ENCODE measurements at regions not wholly inside any gene's neighbourhood (a gene's known extent, or its start where the extent isn't known, plus 50 kb on each side); places are given as distances from the start of the nearest gene placed in this dataset.

DNA sequence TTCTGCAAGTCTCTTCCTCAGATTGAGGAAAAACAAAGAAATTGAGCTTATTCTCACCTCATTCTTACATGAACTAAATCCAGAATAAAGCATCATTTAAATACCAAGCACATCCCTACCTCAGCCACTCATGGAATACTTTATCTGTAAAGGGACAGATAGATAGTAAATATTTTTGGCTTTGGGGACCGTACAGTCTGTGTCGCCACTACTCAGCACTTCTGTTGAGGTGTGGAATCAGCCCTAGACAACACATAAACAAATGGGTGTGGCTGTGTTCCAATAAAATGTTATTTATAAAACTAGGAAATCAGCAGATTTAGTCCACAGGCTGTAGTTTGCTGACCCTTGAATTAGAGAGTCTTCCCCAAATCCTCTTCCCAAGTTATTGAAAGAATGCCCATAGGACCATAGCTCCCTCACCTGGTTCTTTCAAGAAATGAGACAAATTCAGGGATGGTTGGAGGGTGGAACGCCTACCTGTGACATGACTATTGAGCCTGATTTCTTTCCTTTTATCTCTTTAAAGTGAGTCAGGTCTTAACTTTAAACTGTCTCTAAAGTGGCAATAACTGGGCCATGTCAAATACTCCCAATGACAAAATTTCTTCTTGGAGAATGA, 878.5 kb downstream of the USP25 start:
- Histone ChIP-seq H3K9ac (ENCODE audit: low read length in 2 of 2) (no peak overlapping the region), H3K36me3 (ENCODE audit: control insufficient read depth in 2 of 2, insufficient read depth in 2 of 2, low read length in 2 of 2) (no peaks in the 10 kb centered on the region), H3K27me3 (ENCODE audit: control insufficient read depth in 1 of 2, insufficient read depth in 2 of 2, low read length in 2 of 2) (no peaks in the 10 kb centered on the region)

DNA sequence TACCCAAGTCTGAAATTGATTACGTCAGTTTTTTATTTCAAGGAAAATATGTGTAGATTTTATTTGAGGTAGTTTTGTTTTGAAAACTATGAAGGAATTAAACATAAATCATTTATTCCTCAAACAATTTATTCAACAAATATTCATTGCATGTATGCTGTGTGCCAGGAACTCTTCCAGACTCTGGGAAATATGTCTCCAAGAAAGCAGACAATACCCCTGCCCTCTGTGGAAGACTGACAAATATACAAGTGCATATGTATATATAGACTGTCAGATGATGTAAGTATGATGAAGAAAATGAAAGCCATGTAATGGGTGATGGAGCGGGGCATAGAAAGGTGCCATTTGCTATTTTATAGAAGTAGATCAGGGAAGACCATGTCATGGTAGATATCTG, 889.5 kb downstream of the USP25 start:
- H3K9ac ChIP-seq (ENCODE audit: low read length in 2 of 2): no peak overlapping the region
- no peaks in the 10 kb centered on the region for H3K36me3 ChIP-seq (ENCODE audit: control insufficient read depth in 2 of 2, insufficient read depth in 2 of 2, low read length in 2 of 2)
- no peak overlapping the region for H3K27ac ChIP-seq (ENCODE audit: low read length)
- H3K4me3 ChIP-seq (ENCODE audit: low read length in 2 of 2): no peak overlapping the region
- no peaks in the 10 kb centered on the region for H3K9me3 ChIP-seq (ENCODE audit: control insufficient read depth in 2 of 2, low read length in 2 of 2)
- no peaks in the 10 kb centered on the region for H3K4me1 ChIP-seq (ENCODE audit: control insufficient read depth, insufficient read depth, low read length)
- H3K27me3 ChIP-seq (ENCODE audit: control insufficient read depth in 1 of 2, insufficient read depth in 2 of 2, low read length in 2 of 2): no peaks in the 10 kb centered on the region

More for the DNA sequence above, 878.5 kb downstream of the USP25 start:
- Histone ChIP-seq H3K27ac (ENCODE audit: low read length) (no peak overlapping the region), H3K9me3 (ENCODE audit: control insufficient read depth in 2 of 2, low read length in 2 of 2) (peaks cover 0 to 2% of the 10 kb centered on the region in 2 donors), H3K4me1 (ENCODE audit: control insufficient read depth, insufficient read depth, low read length) (no peaks in the 10 kb centered on the region), H3K4me3 (ENCODE audit: low read length in 2 of 2) (no peak overlapping the region)

DNA sequence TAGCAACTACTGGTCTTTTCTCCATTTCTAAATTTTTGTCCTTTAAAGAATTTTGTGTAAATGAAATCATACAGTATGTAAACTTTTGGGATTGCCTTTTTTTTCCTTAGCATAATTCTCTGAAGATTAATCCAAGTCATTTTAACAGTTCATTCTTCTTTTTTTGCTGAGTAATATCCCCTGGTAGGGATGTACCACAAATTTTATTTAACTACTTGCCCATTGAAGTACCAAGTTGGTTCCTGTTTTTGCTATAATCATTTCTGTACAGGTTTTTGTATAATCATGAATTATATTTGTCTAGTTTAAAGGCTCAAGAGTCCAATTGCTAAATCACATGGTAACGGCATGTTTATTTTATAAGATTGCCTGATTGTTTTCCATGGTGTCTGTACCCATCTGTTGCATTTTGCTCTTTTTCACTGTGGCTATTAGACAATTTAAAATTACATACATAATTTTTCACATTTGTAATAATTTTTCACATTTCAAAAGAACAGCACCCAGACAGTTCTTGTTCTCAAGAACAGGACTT, 891.1 kb downstream of the USP25 start:
- no peaks in the 10 kb centered on the region for H3K9me3 ChIP-seq (ENCODE audit: control insufficient read depth in 2 of 2, low read length in 2 of 2)
- H3K4me3 ChIP-seq (ENCODE audit: low read length in 2 of 2): no peak overlapping the region
- no peaks in the 10 kb centered on the region for H3K36me3 ChIP-seq (ENCODE audit: control insufficient read depth in 2 of 2, insufficient read depth in 2 of 2, low read length in 2 of 2)
- no peak overlapping the region for H3K9ac ChIP-seq (ENCODE audit: low read length in 2 of 2)
- no peaks in the 10 kb centered on the region for H3K4me1 ChIP-seq (ENCODE audit: control insufficient read depth, insufficient read depth, low read length)
- no peak overlapping the region for H3K27ac ChIP-seq (ENCODE audit: low read length)
- H3K27me3 ChIP-seq (ENCODE audit: control insufficient read depth in 1 of 2, insufficient read depth in 2 of 2, low read length in 2 of 2): no peaks in the 10 kb centered on the region

DNA sequence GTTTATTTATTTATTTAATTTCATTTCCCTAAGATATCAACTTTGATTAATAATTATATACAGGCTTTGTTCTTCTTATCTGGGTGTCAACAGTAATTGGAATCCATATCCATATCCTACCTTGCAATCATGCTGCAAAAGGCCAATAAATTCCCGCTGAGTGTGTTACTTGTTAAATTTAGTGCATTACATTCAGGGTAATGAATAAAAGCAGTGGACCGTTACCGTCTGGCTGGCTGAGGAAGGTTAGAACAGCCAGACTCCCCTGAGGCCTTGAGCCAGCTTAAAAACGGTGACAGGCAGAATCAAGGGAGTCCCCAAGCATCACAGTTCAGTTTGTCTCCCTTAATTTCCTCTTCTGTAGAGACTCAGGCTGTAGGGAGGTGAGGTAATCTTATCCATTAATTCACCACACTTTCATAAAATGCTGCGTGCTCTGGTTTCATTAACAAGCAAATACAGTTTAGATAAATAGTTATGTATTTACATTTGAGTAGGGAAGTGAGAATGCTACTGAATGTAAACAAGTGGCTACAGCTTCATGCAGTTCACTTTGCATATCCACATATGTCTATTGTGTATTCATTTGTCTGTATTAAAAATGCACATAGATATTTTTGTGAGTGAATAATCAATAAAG, 888.2 kb upstream of the CXADR start:
- Histone ChIP-seq H3K9ac (ENCODE audit: low read length in 2 of 2) (no peak overlapping the region), H3K9me3 (ENCODE audit: control insufficient read depth in 2 of 2, low read length in 2 of 2) (no peaks in the 10 kb centered on the region), H3K27me3 (ENCODE audit: control insufficient read depth in 1 of 2, insufficient read depth in 2 of 2, low read length in 2 of 2) (no peaks in the 10 kb centered on the region), H3K36me3 (ENCODE audit: control insufficient read depth in 2 of 2, insufficient read depth in 2 of 2, low read length in 2 of 2) (no peaks in the 10 kb centered on the region), H3K27ac (ENCODE audit: low read length) (no peak overlapping the region), H3K4me3 (ENCODE audit: low read length in 2 of 2) (no peak overlapping the region), H3K4me1 (ENCODE audit: control insufficient read depth, insufficient read depth, low read length) (no peaks in the 10 kb centered on the region)

DNA sequence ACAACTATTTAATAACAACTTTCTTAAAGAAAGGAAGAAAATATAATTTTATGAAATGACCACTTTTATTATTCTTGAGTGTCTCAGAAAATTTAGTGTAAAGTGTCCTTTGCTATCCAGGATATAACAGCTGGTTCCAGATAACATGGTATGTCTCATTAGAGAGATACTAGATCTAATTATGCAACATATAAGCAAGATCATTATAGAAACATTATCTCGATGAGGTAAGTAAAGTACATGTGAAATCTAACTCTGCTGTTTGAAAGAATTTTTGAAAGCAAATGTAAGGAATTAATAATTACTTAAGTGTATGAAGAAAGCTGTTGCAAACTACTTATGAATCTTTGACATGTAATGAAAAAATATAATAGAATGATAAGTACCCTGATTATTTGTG, 887.4 kb upstream of the CXADR start:
- Histone ChIP-seq H3K9ac (ENCODE audit: low read length in 2 of 2) (no peak overlapping the region), H3K27me3 (ENCODE audit: control insufficient read depth in 1 of 2, insufficient read depth in 2 of 2, low read length in 2 of 2) (no peaks in the 10 kb centered on the region), H3K4me1 (ENCODE audit: control insufficient read depth, insufficient read depth, low read length) (no peaks in the 10 kb centered on the region)

DNA sequence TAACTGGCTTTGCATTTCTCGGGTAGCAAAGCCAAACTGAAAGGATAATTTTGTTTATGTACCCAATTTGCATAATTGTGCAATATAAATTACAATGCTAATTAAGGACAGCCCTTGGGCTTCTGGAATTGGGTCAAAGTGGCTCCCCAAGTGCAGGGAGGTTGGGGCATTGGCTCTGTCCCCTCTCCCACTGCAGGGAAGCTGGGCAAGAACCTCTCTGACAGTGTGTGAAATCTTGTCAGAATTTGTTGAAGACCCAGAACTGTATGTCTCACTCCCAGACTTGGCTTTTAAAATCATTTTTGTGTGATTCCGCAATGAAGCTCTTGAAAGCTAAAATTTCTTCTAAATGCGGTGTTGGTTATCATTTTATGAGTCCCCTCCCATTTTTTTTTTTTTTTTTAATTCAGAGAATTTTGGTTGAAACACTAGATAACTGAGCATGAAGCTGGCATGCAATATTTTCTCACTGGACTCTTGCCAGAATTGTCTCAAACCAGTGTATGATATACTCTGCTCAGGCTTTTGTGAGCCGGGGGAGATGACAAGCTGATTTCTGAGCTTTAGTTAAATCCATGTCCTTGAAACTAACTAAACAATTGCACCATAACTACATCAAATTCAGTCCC, 878.9 kb upstream of the CXADR start:
- Histone ChIP-seq H3K4me3 (ENCODE audit: low read length in 2 of 2) (no peak overlapping the region), H3K27me3 (ENCODE audit: control insufficient read depth in 1 of 2, insufficient read depth in 2 of 2, low read length in 2 of 2) (no peaks in the 10 kb centered on the region), H3K4me1 (ENCODE audit: control insufficient read depth, insufficient read depth, low read length) (no peaks in the 10 kb centered on the region), H3K9ac (ENCODE audit: low read length in 2 of 2) (no peak overlapping the region), H3K9me3 (ENCODE audit: control insufficient read depth in 2 of 2, low read length in 2 of 2) (no peaks in the 10 kb centered on the region), H3K36me3 (ENCODE audit: control insufficient read depth in 2 of 2, insufficient read depth in 2 of 2, low read length in 2 of 2) (no peaks in the 10 kb centered on the region), H3K27ac (ENCODE audit: low read length) (no peak overlapping the region)

More for the DNA sequence above, 887.4 kb upstream of the CXADR start:
- no peak overlapping the region for H3K4me3 ChIP-seq (ENCODE audit: low read length in 2 of 2)
- H3K9me3 ChIP-seq (ENCODE audit: control insufficient read depth in 2 of 2, low read length in 2 of 2): no peaks in the 10 kb centered on the region
- H3K36me3 ChIP-seq (ENCODE audit: control insufficient read depth in 2 of 2, insufficient read depth in 2 of 2, low read length in 2 of 2): no peaks in the 10 kb centered on the region
- no peak overlapping the region for H3K27ac ChIP-seq (ENCODE audit: low read length)

DNA sequence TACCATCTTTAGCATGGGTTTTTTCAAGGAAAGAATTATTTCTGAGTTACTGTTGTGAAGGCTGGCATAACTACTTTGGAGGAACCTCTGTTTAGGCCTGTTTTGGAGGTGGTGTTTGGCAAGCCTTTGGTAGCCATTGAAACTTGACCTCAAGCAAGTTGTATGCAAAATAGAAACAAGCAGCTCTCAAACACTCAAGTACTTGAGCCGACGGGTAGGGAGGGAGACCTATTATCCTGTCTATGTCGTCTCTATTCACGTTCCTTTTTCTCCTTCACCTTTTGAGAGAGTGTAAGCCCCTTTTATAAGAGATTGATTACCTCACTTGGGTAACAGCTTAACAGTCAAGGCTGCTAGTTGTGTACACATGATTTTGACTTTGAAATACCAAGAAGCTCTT, 878.3 kb upstream of the CXADR start:
- H3K27ac ChIP-seq (ENCODE audit: low read length): no peak overlapping the region
- H3K9me3 ChIP-seq (ENCODE audit: control insufficient read depth in 2 of 2, low read length in 2 of 2): no peaks in the 10 kb centered on the region
- no peaks in the 10 kb centered on the region for H3K36me3 ChIP-seq (ENCODE audit: control insufficient read depth in 2 of 2, insufficient read depth in 2 of 2, low read length in 2 of 2)

DNA sequence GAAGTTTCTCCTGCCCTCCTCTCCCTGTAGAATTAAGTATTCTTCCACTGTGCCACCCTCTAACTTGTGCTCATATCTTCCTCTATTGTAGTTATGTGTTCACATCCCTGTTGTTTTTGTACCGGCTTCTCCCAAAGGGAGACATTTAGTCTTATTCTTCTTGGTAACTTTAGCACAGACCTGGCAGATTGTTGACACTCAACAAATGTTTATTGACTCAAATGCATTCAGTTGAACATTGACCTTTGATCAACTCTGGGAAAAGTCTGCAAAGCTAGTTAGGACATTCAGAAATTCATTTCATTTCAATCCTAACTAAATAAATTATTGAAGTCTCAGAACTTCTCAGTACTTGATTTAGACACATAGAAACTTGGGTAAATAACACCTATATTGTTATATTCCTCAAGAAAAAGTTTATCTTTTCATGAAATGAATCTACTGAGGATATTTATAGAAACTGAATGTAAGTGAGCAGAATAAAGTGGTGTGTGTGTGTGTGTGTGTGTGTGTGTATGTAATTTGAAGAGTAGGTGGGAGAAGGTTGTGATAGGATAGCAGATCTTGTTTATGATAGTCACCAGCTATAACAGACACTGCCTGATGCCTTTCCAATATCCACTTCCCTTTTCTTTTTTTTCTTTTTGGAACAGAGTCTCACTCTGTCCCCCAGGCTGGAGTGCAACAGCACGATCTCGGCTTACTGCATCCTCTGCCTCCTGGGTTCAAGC, 872.4 kb upstream of the CXADR start:
- H3K27ac ChIP-seq (ENCODE audit: low read length): no peak overlapping the region
- no peak overlapping the region for H3K4me3 ChIP-seq (ENCODE audit: low read length in 2 of 2)
- no peaks in the 10 kb centered on the region for H3K27me3 ChIP-seq (ENCODE audit: control insufficient read depth in 1 of 2, insufficient read depth in 2 of 2, low read length in 2 of 2)
- H3K9ac ChIP-seq (ENCODE audit: low read length in 2 of 2): no peak overlapping the region
- H3K9me3 ChIP-seq (ENCODE audit: control insufficient read depth in 2 of 2, low read length in 2 of 2): no peaks in the 10 kb centered on the region
- H3K36me3 ChIP-seq (ENCODE audit: control insufficient read depth in 2 of 2, insufficient read depth in 2 of 2, low read length in 2 of 2): no peaks in the 10 kb centered on the region
- no peaks in the 10 kb centered on the region for H3K4me1 ChIP-seq (ENCODE audit: control insufficient read depth, insufficient read depth, low read length)

More for the DNA sequence above, 878.3 kb upstream of the CXADR start:
- no peak overlapping the region for H3K4me3 ChIP-seq (ENCODE audit: low read length in 2 of 2)
- no peaks in the 10 kb centered on the region for H3K27me3 ChIP-seq (ENCODE audit: control insufficient read depth in 1 of 2, insufficient read depth in 2 of 2, low read length in 2 of 2)
- H3K9ac ChIP-seq (ENCODE audit: low read length in 2 of 2): no peak overlapping the region
- no peaks in the 10 kb centered on the region for H3K4me1 ChIP-seq (ENCODE audit: control insufficient read depth, insufficient read depth, low read length)

DNA sequence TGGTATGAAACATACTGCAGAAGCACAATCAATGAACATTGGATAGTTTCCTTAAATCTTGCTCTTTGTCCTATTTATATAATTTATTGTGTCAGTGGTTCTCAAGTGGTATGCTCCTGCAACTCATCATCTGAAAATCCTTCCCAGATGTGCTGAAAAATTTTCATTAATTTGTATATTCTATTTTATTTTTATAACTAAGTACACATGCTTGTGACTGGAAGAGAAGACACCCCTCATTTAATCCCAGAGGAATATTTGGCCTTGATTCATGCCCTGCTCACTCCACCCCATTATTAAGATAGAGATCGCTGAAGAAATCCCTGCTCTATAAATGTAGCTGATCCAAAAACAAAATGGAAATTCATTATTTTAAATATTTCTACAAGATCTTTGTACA, 870.5 kb upstream of the CXADR start:
- H3K27ac ChIP-seq (ENCODE audit: low read length): no peak overlapping the region
- H3K4me1 ChIP-seq (ENCODE audit: control insufficient read depth, insufficient read depth, low read length): no peaks in the 10 kb centered on the region
- no peaks in the 10 kb centered on the region for H3K27me3 ChIP-seq (ENCODE audit: control insufficient read depth in 1 of 2, insufficient read depth in 2 of 2, low read length in 2 of 2)
- no peak overlapping the region for H3K4me3 ChIP-seq (ENCODE audit: low read length in 2 of 2)
- no peaks in the 10 kb centered on the region for H3K36me3 ChIP-seq (ENCODE audit: control insufficient read depth in 2 of 2, insufficient read depth in 2 of 2, low read length in 2 of 2)
- no peaks in the 10 kb centered on the region for H3K9me3 ChIP-seq (ENCODE audit: control insufficient read depth in 2 of 2, low read length in 2 of 2)
- H3K9ac ChIP-seq (ENCODE audit: low read length in 2 of 2): no peak overlapping the region

DNA sequence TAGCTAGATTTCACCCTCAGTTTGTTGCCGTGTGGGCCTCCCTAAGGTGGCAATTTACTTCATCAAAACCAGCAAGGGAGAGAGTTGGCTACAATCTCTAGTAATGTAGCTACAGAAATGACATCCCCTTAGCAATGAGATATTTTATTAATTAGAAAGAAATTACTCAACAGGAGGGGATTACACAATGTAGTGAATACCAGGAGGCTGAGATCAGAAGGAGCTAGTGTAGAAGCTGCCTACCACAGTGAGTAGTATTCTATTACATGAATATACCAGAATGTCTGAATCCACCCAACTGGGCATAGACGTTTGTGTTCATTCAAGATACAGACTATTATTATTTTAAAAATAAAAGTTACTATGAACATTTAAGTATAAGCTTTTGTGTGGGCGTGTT, 868.2 kb upstream of the CXADR start:
- Histone ChIP-seq H3K27ac (ENCODE audit: low read length) (no peak overlapping the region), H3K4me1 (ENCODE audit: control insufficient read depth, insufficient read depth, low read length) (no peaks in the 10 kb centered on the region), H3K27me3 (ENCODE audit: control insufficient read depth in 1 of 2, insufficient read depth in 2 of 2, low read length in 2 of 2) (no peaks in the 10 kb centered on the region), H3K4me3 (ENCODE audit: low read length in 2 of 2) (no peak overlapping the region), H3K9me3 (ENCODE audit: control insufficient read depth in 2 of 2, low read length in 2 of 2) (no peaks in the 10 kb centered on the region), H3K9ac (ENCODE audit: low read length in 2 of 2) (no peak overlapping the region), H3K36me3 (ENCODE audit: control insufficient read depth in 2 of 2, insufficient read depth in 2 of 2, low read length in 2 of 2) (no peaks in the 10 kb centered on the region)
